ENCODE measurements at regions not wholly inside any gene's neighbourhood (a gene's known extent, or its start where the extent isn't known, plus 50 kb on each side); places are given as distances from the start of the nearest gene placed in this dataset.
A peak's percentile ranks its signal among the peaks of the same experiment; 100 is the strongest.

DNA sequence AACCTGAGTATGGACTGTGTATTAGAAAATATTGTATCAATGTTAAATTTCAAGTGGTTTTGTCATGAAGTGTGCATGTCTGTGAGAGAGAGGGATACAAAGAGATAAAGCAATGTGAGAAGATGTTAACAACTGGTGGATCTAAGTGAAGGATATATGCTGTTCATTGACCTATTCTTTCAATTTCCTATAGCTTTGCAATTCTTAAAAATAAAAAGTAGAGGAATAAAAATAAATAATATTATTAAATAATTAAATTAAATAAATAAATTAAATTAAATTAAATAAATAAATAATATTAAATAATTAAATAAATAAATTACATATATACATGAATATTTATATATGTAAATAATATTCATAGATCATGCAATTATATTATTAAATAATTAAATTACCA lies 131.2 kb upstream of the DACH1 start:
- Histone ChIP-seq H3K36me3 (ENCODE audit: control insufficient read depth in 1 of 2, insufficient read depth in 2 of 2, low read length in 2 of 2) (no peaks in the 10 kb centered on the region), H2AFZ (ENCODE audit: low read depth, low read length, poor library complexity, severe bottlenecking) (no peak overlapping the region), H3K4me2 (ENCODE audit: low read length) (no peak overlapping the region), H3K4me3 (replicated peaks in 1 of 2; ENCODE audit: low read depth in 1 of 2, low read length in 2 of 2) (no peak overlapping the region), H3K9me2 (ENCODE audit: insufficient read depth) (no peaks in the 10 kb centered on the region), H3K9ac (ENCODE audit: low read length) (no peak overlapping the region), H3K9me3 (ENCODE audit: control insufficient read depth in 1 of 2, insufficient read depth in 1 of 2, low read depth in 1 of 2, low read length in 2 of 2) (no peaks in the 10 kb centered on the region; a peak in 1 of 4 replicates), H3K79me2 (ENCODE audit: insufficient read depth, low read length) (no peaks in the 10 kb centered on the region), H3K27ac (ENCODE audit: low read depth, low read length) (no peak overlapping the region), H4K20me1 (ENCODE audit: insufficient read depth) (no peaks in the 10 kb centered on the region), H3K4me1 (ENCODE audit: control insufficient read depth in 1 of 2, insufficient read depth in 2 of 2, low read length in 2 of 2) (no peaks in the 10 kb centered on the region), H3K27me3 (ENCODE audit: insufficient read depth, low read length) (no peaks in the 10 kb centered on the region)
- intact Hi-C loops (cut with micrococcal nuclease) = no loop called here
- ChIA-PET CTCF (no interaction called here), RAD21 (ENCODE audit: low non-redundant PET in 1 of 2, low total read pairs in 2 of 2, uncharacterized antibody in 2 of 2, unreplicated experiment in 2 of 2) (no interaction called here), POLR2A (no interaction called here)
- no peak for ATAC-seq
- no peak for DNase-seq (ENCODE audit: low read depth, low spot score)
- TF ChIP-seq, protein P1, sequence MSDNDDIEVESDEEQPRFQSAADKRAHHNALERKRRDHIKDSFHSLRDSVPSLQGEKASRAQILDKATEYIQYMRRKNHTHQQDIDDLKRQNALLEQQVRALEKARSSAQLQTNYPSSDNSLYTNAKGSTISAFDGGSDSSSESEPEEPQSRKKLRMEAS (IDR thresholded peaks at IDR 0.05) = no peak
- no peak for TF ChIP-seq FOSL1 (IDR thresholded peaks at IDR 0.05; ENCODE audit: low read depth)
- no peak for TF ChIP-seq JUND (IDR thresholded peaks at IDR 0.05)
- no peak for TF ChIP-seq SIN3A (IDR thresholded peaks at IDR 0.05; ENCODE audit: low read depth)
- TF ChIP-seq, protein P2, sequence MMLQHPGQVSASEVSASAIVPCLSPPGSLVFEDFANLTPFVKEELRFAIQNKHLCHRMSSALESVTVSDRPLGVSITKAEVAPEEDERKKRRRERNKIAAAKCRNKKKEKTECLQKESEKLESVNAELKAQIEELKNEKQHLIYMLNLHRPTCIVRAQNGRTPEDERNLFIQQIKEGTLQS (IDR thresholded peaks at IDR 0.05) = no peak
- BruUV-seq (replicated peaks) = no TSS peak

DNA sequence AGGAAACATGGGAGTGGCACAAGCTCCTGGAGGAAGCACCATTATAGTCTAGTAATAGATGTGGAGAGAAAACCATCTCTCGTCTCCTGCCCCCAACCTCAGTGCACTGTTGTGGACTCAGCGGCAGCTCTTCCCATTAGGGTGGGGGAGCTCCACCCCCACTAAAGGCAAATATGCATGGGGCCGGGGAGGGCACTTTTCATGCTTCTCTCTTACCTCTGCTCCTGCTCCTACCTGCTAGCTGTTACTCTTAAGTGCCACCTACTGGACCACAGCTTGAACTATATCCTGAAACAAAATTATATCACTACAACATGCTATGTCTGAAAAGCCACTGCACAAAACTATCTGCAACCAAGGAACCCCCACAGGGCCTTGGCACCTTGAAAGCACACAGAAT lies 112.6 kb upstream of the DACH1 start:
- Histone ChIP-seq H3K27ac (ENCODE audit: low read depth, low read length) (no peak overlapping the region), H3K27me3 (ENCODE audit: insufficient read depth, low read length) (no peaks in the 10 kb centered on the region), H2AFZ (ENCODE audit: low read depth, low read length, poor library complexity, severe bottlenecking) (no peak overlapping the region), H3K9ac (ENCODE audit: low read length) (no peak overlapping the region), H3K79me2 (ENCODE audit: insufficient read depth, low read length) (no peaks in the 10 kb centered on the region), H3K4me1 (ENCODE audit: control insufficient read depth in 1 of 2, insufficient read depth in 2 of 2, low read length in 2 of 2) (no peaks in the 10 kb centered on the region), H3K4me3 (replicated peaks in 1 of 2; ENCODE audit: low read depth in 1 of 2, low read length in 2 of 2) (no peak overlapping the region), H4K20me1 (ENCODE audit: insufficient read depth) (no peaks in the 10 kb centered on the region), H3K4me2 (ENCODE audit: low read length) (no peak overlapping the region), H3K36me3 (ENCODE audit: control insufficient read depth in 1 of 2, insufficient read depth in 2 of 2, low read length in 2 of 2) (no peaks in the 10 kb centered on the region), H3K9me3 (ENCODE audit: control insufficient read depth in 1 of 2, insufficient read depth in 1 of 2, low read depth in 1 of 2, low read length in 2 of 2) (peaks cover 0 to 6% of the 10 kb centered on the region in 2 experiments; a peak in 1 of 4 replicates), H3K9me2 (ENCODE audit: insufficient read depth) (no peaks in the 10 kb centered on the region)
- ChIA-PET CTCF (no interaction called here), RAD21 (ENCODE audit: low non-redundant PET in 1 of 2, low total read pairs in 2 of 2, uncharacterized antibody in 2 of 2, unreplicated experiment in 2 of 2) (no interaction called here), POLR2A (no interaction called here)
- no TSS peak for BruUV-seq (replicated peaks)
- no peak for TF ChIP-seq SP1 (IDR thresholded peaks at IDR 0.05; ENCODE audit: low read depth)
- peak; percentile 25; the same call in 1 of the 2 replicates for TF ChIP-seq RAD21 (IDR thresholded peaks at IDR 0.05; ENCODE audit: low read depth)
- TF ChIP-seq, protein P3, sequence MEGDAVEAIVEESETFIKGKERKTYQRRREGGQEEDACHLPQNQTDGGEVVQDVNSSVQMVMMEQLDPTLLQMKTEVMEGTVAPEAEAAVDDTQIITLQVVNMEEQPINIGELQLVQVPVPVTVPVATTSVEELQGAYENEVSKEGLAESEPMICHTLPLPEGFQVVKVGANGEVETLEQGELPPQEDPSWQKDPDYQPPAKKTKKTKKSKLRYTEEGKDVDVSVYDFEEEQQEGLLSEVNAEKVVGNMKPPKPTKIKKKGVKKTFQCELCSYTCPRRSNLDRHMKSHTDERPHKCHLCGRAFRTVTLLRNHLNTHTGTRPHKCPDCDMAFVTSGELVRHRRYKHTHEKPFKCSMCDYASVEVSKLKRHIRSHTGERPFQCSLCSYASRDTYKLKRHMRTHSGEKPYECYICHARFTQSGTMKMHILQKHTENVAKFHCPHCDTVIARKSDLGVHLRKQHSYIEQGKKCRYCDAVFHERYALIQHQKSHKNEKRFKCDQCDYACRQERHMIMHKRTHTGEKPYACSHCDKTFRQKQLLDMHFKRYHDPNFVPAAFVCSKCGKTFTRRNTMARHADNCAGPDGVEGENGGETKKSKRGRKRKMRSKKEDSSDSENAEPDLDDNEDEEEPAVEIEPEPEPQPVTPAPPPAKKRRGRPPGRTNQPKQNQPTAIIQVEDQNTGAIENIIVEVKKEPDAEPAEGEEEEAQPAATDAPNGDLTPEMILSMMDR (IDR thresholded peaks at IDR 0.05 in 2 of 3, conservative IDR thresholded peaks at IDR 0.05 in 1 of 3; ENCODE audit: borderline replicate concordance in 1 of 3, insufficient read depth in 1 of 3, low read depth in 2 of 3, low read length in 2 of 3) = peak in 1 of 3 experiments; percentile 23; a peak in 2 of 6 replicates
- no peak for TF ChIP-seq FOSL1 (IDR thresholded peaks at IDR 0.05; ENCODE audit: low read depth)
- peak; percentile 6 for DNase-seq (ENCODE audit: low read depth, low spot score)
- ATAC-seq = peak; percentile 78
- intact Hi-C loops (cut with micrococcal nuclease) = no loop called here
